NOMO-1 treated with DMSO at 0.1 percent for 48 hours (cell line): ENCODE measurements at regions not wholly inside any gene's neighbourhood (a gene's known extent, or its start where the extent isn't known, plus 50 kb on each side); places are given as distances from the start of the nearest gene placed in this dataset.
"Not testable (repeated sequence)": the region's sequence is repeated elsewhere in the genome, so short reads cannot be mapped to it uniquely, and the experiment has no call there.

Experiments used
- DNase-seq: peaks from one replicate; lab custom pipeline; 2025; ENCODE audit not compliant: unreplicated experiment; lab: John Stamatoyannopoulos, UW

GRCh38 chr2:187002242-187002641, 153.3 kb upstream of the ZSWIM2 start:
- DNase-seq, result no peak

GRCh38 chr2:187001248-187001647, 152.3 kb upstream of the ZSWIM2 start:
- no peak for DNase-seq

GRCh38 chr2:186995092-186995491, 146.1 kb upstream of the ZSWIM2 start:
- DNase-seq, result no peak

- no peak for DNase-seq
Observed at GRCh38 chr2:186992597-186992996, 143.6 kb upstream of the ZSWIM2 start.

- DNase-seq, result no peak
Observed at GRCh38 chr2:186991766-186992417, 142.9 kb upstream of the ZSWIM2 start.

GRCh38 chr2:186984966-186985365, 136.0 kb upstream of the ZSWIM2 start:
- no peak for DNase-seq

- DNase-seq, result no peak
Observed at GRCh38 chr2:186984481-186984880, 135.5 kb upstream of the ZSWIM2 start.

GRCh38 chr2:186980787-186981550, 132.0 kb upstream of the ZSWIM2 start:
- no peak for DNase-seq

- DNase-seq, result no peak
Observed at GRCh38 chr2:186980117-186980442, 131.1 kb upstream of the ZSWIM2 start.

GRCh38 chr2:186979439-186980116, 130.6 kb upstream of the ZSWIM2 start:
- no peak for DNase-seq

GRCh38 chr2:186977433-186978045, 128.6 kb upstream of the ZSWIM2 start:
- DNase-seq, result no peak

- no peak for DNase-seq
Observed at GRCh38 chr2:186976329-186976728, 127.4 kb upstream of the ZSWIM2 start.

GRCh38 chr2:186972281-186972970, 123.5 kb upstream of the ZSWIM2 start:
- DNase-seq, result no peak

GRCh38 chr2:186968277-186968676, 119.3 kb upstream of the ZSWIM2 start:
- no peak for DNase-seq

- no peak for DNase-seq
Observed at GRCh38 chr2:186966015-186966414, 117.0 kb upstream of the ZSWIM2 start.

GRCh38 chr2:186962085-186962747, 113.2 kb upstream of the ZSWIM2 start:
- no peak for DNase-seq

GRCh38 chr2:186960241-186960640, 111.3 kb upstream of the ZSWIM2 start:
- not testable (repeated sequence) for DNase-seq

GRCh38 chr2:186959486-186959885, 110.5 kb upstream of the ZSWIM2 start:
- DNase-seq, result no peak

- no peak for DNase-seq
Observed at GRCh38 chr2:186950694-186951093, 101.7 kb upstream of the ZSWIM2 start.

GRCh38 chr2:186949726-186950256, 100.8 kb upstream of the ZSWIM2 start:
- DNase-seq, result no peak
